Psoas muscle (tissue), 7 donors: ENCODE measurements at regions not wholly inside any gene's neighbourhood (a gene's known extent, or its start where the extent isn't known, plus 50 kb on each side); places are given as distances from the start of the nearest gene placed in this dataset.

ENCODE experiments used
- ATAC-seq, 4 donors: fragments of 200-7000 bp; cut with Tn5 transposase; one replicate each; pipeline ENCODE4 v1.9.1; 2020; ENCODE audit warnings: moderate library complexity in 3 of 4, mild to moderate bottlenecking in 2 of 4
- DNase-seq, 2 donors: peaks; one replicate each; pipeline ENCODE4 v3.0.0-alpha.2; 2020
- H3K27ac ChIP-seq: fragments of 200-600 bp; one replicate; pipeline ENCODE4 v1.8.0; 2022
- H3K27me3 ChIP-seq, 3 donors: fragments of 200-600 bp in 1 of 3; one replicate each; pipeline versions ENCODE4 v1.6.1 to v1.8.0; 2013 to 2022; ENCODE audit warnings: low read length in 2 of 3, mild to moderate bottlenecking in 2 of 3, moderate library complexity in 1 of 3; ENCODE audit not compliant: insufficient read depth in 3 of 3
- H3K36me3 ChIP-seq, 2 donors: fragments of 200-600 bp in 1 of 2; one replicate each; pipeline versions ENCODE4 v1.6.1 to v1.8.0; 2013 to 2022; ENCODE audit warnings: low read depth in 1 of 2, mild to moderate bottlenecking in 1 of 2, moderate library complexity in 1 of 2; ENCODE audit not compliant: insufficient read depth in 1 of 2
- H3K4me1 ChIP-seq: fragments of 200-600 bp; one replicate; pipeline ENCODE4 v1.8.0; 2022
- H3K4me3 ChIP-seq: fragments of 200-600 bp; one replicate; pipeline ENCODE4 v1.8.0; 2022; ENCODE audit warnings: mild to moderate bottlenecking
- H3K9me3 ChIP-seq: fragments of 200-600 bp; one replicate; pipeline ENCODE4 v1.8.0; 2022
- WGBS, 3 donors: extraction: QIAGEN DNeasy Blood & Tissue Kit; methylation state at CpG; one replicate each; pipeline versions ENCODE4 v1.1.6 to v1.1.7; 2013; 5-methylcytosine and 5-hydroxymethylcytosine counted together
- intact Hi-C, 2 donors: fragments of 100-400 bp; cut with DNase I; formaldehyde crosslinking; loops; one replicate each; pipeline versions ENCODE4 v1.11.0 to v1.14.2; 2022
- TF ChIP-seq, protein P1 (sequence below): fragments of 200-600 bp; IDR thresholded peaks from one replicate; pipeline ENCODE4 v1.8.0; 2022; ENCODE audit warnings: antibody characterized with exemption
- donor health status: healthy with polysubstance abuse.
- donor health status: DM: no; HTN: no; CAD: no; lungs with moderate emphysema.
- donor health status: Bipolar disorder and iron deficiency.
- donor health status: healthy.
- donor health status: DM: yes; HTN: yes; CAD: no.
- donor health status: DM: no; HTN: no; CAD: no.
- donor health status: DM: yes; HTN: yes; CAD: no.

DNA sequence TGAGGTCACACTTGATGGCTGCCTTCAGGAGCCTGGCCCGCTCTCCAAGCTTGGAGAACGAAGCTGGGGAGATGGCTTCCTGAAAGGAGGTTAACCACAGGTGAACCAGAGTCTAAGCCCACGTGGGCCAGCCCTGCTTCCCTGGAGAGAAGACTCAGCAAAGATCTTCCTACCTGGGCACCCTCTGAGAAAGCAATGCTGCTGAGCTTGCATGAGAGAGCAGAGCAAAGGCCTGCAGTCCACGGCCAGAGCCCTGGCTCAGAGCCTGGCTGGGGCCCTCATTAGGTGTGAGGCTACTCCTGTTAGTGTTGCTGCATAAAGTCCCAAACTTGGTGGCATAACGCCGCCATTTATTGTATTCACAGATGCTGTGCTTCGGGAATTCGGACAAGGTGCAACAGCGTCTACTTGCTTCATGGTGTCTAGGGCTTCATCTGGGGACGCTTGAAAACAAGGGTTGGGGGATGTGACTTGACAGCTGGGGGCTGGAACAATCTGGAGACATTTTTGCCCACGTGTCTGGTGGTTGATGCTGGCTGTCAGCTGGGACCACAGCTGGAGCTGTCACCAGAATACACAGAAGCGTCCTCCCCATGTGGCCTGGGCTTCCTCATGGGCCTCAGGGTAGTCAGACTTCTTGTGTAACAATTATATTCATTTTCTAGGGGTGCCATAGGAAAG is 87.9 kb upstream of the MEF2A start:
- 92 to 94% (median 92%) methylated on average over 12 of the region's 12 CpGs for WGBS, 3 donors
- Histone ChIP-seq H3K27ac (no peak overlapping the region), H3K9me3 (no peaks in the 10 kb centered on the region), H3K4me1 (peaks cover 37% of the 10 kb centered on the region), H3K4me3 (no peak overlapping the region), H3K36me3 (no peaks in the 10 kb centered on the region), H3K27me3 (no peaks in the 10 kb centered on the region)
- TF ChIP-seq, protein P1, sequence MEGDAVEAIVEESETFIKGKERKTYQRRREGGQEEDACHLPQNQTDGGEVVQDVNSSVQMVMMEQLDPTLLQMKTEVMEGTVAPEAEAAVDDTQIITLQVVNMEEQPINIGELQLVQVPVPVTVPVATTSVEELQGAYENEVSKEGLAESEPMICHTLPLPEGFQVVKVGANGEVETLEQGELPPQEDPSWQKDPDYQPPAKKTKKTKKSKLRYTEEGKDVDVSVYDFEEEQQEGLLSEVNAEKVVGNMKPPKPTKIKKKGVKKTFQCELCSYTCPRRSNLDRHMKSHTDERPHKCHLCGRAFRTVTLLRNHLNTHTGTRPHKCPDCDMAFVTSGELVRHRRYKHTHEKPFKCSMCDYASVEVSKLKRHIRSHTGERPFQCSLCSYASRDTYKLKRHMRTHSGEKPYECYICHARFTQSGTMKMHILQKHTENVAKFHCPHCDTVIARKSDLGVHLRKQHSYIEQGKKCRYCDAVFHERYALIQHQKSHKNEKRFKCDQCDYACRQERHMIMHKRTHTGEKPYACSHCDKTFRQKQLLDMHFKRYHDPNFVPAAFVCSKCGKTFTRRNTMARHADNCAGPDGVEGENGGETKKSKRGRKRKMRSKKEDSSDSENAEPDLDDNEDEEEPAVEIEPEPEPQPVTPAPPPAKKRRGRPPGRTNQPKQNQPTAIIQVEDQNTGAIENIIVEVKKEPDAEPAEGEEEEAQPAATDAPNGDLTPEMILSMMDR: no peak
- ATAC-seq (no peak), DNase-seq (no peak)
- intact Hi-C loops: no loop called here

DNA sequence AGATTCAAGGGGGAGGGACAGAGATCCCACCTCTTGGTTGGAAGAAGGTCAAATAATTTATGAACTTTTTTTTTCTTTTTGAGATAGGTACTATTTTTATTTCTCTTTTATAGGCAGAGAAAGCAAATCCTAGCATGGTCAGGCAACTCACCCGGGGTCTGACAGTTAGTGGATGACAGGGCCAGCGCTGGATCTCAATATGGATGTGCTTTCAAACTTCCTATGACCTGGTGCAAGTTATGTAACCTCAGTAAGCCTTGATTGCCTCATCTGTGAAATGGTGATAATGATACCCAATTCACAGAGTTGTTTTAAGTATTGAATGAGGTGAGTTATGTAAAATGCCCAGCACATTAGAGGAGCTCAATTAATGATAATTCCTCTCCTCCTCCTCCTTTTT is 86.8 kb upstream of the MEF2A start:
- TF ChIP-seq, protein P1: no peak
- Histone ChIP-seq H3K27me3 (no peaks in the 10 kb centered on the region), H3K36me3 (no peaks in the 10 kb centered on the region), H3K27ac (no peak overlapping the region), H3K4me1 (peaks cover 30% of the 10 kb centered on the region), H3K4me3 (no peak overlapping the region), H3K9me3 (no peaks in the 10 kb centered on the region)
- intact Hi-C loops: no loop called here
- WGBS, 3 donors: 95 to 100% (median 97%) methylated on average over 2 of the region's 2 CpGs
- ATAC-seq: no peak
- DNase-seq: no peak

DNA sequence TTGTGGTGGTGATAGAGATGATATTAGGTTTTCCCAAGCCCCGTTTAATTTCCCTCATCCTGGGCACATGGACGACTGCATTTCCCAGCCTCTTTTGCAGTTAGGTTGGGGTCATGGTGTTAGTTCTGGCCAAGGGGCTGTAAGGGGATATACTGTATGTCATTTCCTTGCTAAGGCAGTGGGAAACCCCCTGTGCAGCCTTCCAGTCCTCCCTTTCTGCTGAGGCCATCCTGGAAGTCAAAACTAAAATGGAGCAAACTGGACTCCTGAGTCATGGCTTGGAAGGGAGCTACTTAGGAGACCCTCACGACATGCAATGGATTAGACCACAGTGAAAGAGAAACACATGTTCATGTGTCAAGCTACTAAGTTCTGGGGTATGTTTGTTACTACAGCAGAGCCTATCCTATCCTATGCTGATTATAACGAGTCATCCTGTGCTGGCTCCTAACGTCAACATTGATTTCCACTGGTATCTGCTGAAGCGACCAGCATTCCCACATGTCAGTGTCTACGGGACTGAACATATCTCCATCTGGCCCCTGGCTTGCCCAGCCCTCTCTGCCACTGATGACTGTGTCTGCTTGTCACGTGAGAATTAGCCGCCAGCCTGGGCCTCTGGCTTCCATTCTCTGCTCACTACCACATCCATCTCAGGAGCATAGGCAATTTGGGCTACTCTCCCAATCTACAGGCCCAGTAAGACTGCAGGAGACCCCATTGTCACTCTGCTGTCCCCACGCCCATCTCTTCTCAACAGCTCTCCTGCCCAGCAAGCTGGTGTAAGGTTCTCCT is 85.6 kb upstream of the MEF2A start:
- intact Hi-C loops: no loop called here
- DNase-seq: no peak
- H3K9me3 ChIP-seq: no peaks in the 10 kb centered on the region
- peaks cover 18% of the 10 kb centered on the region for H3K4me1 ChIP-seq
- TF ChIP-seq, protein P1: no peak
- WGBS, 3 donors: 92 to 93% (median 92%) methylated on average over 10 of the region's 10 CpGs
- no peak overlapping the region for H3K27ac ChIP-seq
- H3K27me3 ChIP-seq: no peaks in the 10 kb centered on the region
- ATAC-seq: no peak
- no peak overlapping the region for H3K4me3 ChIP-seq
- no peaks in the 10 kb centered on the region for H3K36me3 ChIP-seq

DNA sequence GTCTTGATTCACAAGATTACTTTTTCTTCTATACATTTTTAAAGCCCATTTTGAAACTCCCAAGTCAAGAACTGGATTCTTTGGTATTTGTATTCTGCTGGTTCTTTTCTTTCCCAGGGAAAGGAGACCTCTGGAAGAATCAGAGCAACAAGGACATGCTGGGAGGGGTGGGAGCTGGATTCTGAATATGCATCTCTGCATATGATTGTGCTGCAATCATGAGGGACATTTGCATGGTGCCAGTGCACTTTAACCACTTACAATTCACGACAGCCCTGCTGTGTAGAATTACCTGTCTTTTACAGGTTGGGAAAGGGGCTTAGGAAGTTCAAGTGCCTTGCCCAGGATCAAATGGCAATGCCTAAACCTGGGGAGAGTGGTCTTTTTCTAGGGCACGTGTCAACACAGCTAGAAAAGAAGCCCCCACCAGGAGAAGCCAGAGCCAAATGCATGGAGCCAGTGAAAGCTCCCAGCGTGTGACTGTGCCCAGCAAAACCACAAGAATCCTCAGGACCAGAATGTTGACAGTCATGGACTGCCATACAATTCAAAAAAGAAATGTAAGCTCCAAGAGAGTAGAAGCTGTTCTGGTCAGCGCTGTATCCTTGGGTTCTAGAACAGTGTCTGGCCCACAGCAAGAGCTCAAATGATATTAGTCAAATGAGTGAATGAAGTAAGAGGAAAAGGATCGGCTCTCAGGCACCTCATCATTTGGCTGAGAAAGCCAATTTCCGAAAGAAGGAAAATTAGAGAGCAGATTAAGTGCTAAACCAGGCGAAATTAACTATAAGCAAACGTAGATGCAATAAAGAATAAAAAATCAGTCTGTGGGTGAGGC is 84.5 kb upstream of the MEF2A start:
- Histone ChIP-seq H3K36me3 (no peaks in the 10 kb centered on the region), H3K4me1 (peaks cover 11% of the 10 kb centered on the region), H3K27ac (no peak overlapping the region), H3K4me3 (no peak overlapping the region), H3K27me3 (no peaks in the 10 kb centered on the region), H3K9me3 (no peaks in the 10 kb centered on the region)
- intact Hi-C loops: no loop called here
- whole genome bisulfite sequencing, 3 donors: 80 to 81% (median 80%) methylated on average over 8 of the region's 8 CpGs
- DNase-seq (no peak), ATAC-seq (no peak)
- TF ChIP-seq, protein P1: no peak
